ENCODE measurements at regions not wholly inside any gene's neighbourhood (a gene's known extent, or its start where the extent isn't known, plus 50 kb on each side); places are given as distances from the start of the nearest gene placed in this dataset.

DNA sequence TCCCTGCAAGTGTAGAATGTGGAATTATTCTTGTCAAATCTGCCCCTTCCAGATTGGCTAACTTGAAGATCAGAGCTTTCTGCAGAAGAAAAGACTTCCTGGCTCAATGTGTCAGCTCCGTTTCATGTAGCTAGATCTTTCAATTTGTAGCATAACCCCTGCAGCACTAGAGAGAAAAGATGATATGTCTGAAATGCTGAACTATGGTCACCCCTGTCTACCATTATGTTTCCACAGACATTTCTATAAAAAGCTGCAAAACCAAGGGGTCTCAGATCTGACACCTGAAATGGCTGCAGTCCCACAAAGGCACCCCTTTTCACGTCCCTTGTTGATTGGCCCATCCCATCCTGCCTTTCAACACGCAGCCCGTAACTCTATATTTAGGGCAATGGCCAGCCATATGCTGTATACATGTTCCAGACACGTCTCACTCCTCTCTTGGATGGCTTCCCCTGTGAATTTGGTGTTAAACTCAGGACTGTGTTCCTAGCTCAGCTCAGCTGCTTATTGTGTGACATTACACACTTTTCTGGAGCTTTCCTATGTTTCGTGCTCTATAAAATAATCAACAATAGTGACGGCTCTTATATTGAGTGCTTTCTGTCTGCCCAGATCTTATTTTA is 648.6 kb upstream of the CELF2 start:
- Histone ChIP-seq H3K36me3 (no peaks in the 10 kb centered on the region), H3K27me3 (no peaks in the 10 kb centered on the region), H3K9me3 (no peaks in the 10 kb centered on the region), H3K4me1 (no peaks in the 10 kb centered on the region), H3K4me3 (no peak overlapping the region), H3K27ac (no peak overlapping the region)
- ATAC-seq (no peak), FAIRE-seq (no peak), DNase-seq (no peak)
- intact Hi-C loops (cut with DNase I) = no loop called here
- no peak for TF ChIP-seq CTCF (IDR thresholded peaks at IDR 0.05)
- 59 to 73% methylated on average over 7 of the region's 7 CpGs for WGBS, 2 donors

DNA sequence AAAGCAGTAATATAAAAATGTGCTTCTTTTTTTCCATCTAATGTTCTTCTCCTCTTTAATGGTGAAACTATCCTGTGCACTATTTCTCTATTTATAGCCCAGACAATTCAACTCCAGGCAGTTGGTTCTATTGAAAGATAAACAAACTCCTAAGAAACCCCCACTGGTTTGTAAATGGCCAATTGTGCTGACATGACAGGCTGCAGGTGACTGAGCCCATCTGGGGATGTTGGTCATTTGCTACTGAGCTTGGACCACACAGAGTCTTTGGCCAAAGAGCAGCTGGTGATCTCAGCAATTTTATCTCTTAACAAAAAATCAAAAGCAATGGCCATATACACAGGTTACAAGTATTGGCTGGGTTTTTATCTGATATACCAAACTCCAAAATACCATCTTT is 631.8 kb upstream of the CELF2 start:
- no peak for FAIRE-seq
- no peak for TF ChIP-seq CTCF (IDR thresholded peaks at IDR 0.05)
- Histone ChIP-seq H3K4me3 (no peak overlapping the region), H3K4me1 (no peaks in the 10 kb centered on the region), H3K36me3 (no peaks in the 10 kb centered on the region), H3K27me3 (no peaks in the 10 kb centered on the region), H3K9me3 (no peaks in the 10 kb centered on the region), H3K27ac (no peak overlapping the region)
- DNase-seq = no peak
- intact Hi-C loops (cut with DNase I) = no loop called here
- no peak for ATAC-seq

DNA sequence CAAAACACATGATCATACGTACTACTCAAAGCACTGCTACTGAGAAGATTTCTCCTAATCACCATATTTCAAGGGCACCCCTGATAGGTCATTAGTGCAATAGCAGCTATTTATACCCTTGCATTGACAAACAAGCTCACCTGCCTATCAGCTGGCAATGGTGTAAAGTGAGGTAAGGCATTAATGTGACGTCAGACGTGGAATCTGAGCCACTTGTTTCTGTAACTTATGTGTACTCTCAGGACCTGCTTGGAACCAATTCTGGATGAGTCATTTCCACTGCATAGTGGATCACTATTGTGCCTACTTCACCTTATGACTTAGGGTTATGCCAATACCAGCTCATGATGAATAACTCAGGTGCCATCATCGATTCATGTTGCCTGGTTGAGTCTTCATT is 628.5 kb upstream of the CELF2 start:
- no peaks in the 10 kb centered on the region for H3K4me1 ChIP-seq
- no peaks in the 10 kb centered on the region for H3K36me3 ChIP-seq
- ATAC-seq (no peak), DNase-seq (no peak), FAIRE-seq (no peak)
- no peak overlapping the region for H3K4me3 ChIP-seq
- no peaks in the 10 kb centered on the region for H3K9me3 ChIP-seq
- no peaks in the 10 kb centered on the region for H3K27me3 ChIP-seq
- intact Hi-C loops (cut with DNase I) = no loop called here
- TF ChIP-seq CTCF (IDR thresholded peaks at IDR 0.05) = no peak
- no peak overlapping the region for H3K27ac ChIP-seq
- 61 to 79% methylated on average over 4 of the region's 4 CpGs for WGBS, 2 donors

DNA sequence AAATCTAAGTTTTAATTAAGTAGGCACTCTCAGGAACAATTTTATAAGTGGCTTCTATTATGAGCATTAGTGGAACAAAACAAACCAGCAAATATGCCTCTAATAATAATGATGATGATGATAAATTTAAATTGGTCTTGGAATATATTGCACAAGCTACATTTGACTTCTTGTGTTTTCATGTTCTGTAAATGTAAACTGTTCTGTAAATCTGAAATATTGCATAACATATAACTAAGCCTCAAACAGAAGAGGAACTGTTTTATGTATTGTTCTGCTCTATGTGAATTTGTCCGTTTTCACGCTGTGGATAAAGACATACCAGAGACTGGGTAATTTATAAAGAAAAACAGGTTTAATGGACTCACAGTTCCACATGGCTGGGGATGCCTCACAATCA is 625.2 kb upstream of the CELF2 start:
- Histone ChIP-seq H3K4me1 (no peaks in the 10 kb centered on the region), H3K9me3 (no peaks in the 10 kb centered on the region), H3K36me3 (no peaks in the 10 kb centered on the region), H3K27me3 (no peaks in the 10 kb centered on the region), H3K4me3 (no peak overlapping the region), H3K27ac (no peak overlapping the region)
- no peak for DNase-seq
- intact Hi-C loops (cut with DNase I) = no loop called here
- no peak for ATAC-seq
- whole genome bisulfite sequencing, 2 donors = 65 to 75% methylated on average over 2 of the region's 2 CpGs
- TF ChIP-seq CTCF (IDR thresholded peaks at IDR 0.05) = no peak
- FAIRE-seq = no peak

- FAIRE-seq (no peak), DNase-seq (no peak), ATAC-seq (no peak)
- no peaks in the 10 kb centered on the region for H3K27me3 ChIP-seq
- no peaks in the 10 kb centered on the region for H3K36me3 ChIP-seq
- TF ChIP-seq CTCF (IDR thresholded peaks at IDR 0.05) = no peak
- intact Hi-C loops (cut with DNase I) = no loop called here
- H3K27ac ChIP-seq = no peak overlapping the region
- H3K9me3 ChIP-seq = no peaks in the 10 kb centered on the region
- 67 to 72% methylated on average over 4 of the region's 4 CpGs for WGBS, 2 donors
- H3K4me1 ChIP-seq = no peaks in the 10 kb centered on the region
- H3K4me3 ChIP-seq = no peak overlapping the region
These were observed 622.6 kb upstream of the CELF2 start for GRCh38 chr10:10394933-10395658.
